ENCODE measurements at regions not wholly inside any gene's neighbourhood (a gene's known extent, or its start where the extent isn't known, plus 50 kb on each side); places are given as distances from the start of the nearest gene placed in this dataset.

- Histone ChIP-seq H3K27ac (no peak overlapping the region), H3K4me1 (no peaks in the 10 kb centered on the region), H3K4me3 (no peak overlapping the region), H3K27me3 (peaks cover 0 to 7% (median 0%) of the 10 kb centered on the region in 4 donors), H3K9me3 (no peaks in the 10 kb centered on the region), H3K36me3 (no peaks in the 10 kb centered on the region)
- TF ChIP-seq POLR2A (IDR thresholded peaks at IDR 0.05) (no peak), CTCF (IDR thresholded peaks at IDR 0.05) (no peak)
- no peak for DNase-seq
- WGBS, 2 donors, result 81 to 90% methylated on average over 11 to 20 of the region's 30 CpGs
- intact Hi-C loops (cut with DNase I), result no loop called here
Observed at GRCh38 chr2:3102081-3102921, 275.3 kb downstream of the EIPR1 start.

- 71 to 90% methylated on average over 20 to 23 of the region's 34 CpGs for WGBS, 2 donors
Observed at GRCh38 chr2:3101016-3101942, 276.3 kb downstream of the EIPR1 start.

GRCh38 chr2:3100386-3100785 lies 277.2 kb downstream of the EIPR1 start:
- peaks cover 0 to 8% (median 0%) of the 10 kb centered on the region in 4 donors for H3K27me3 ChIP-seq
- H3K36me3 ChIP-seq, result no peaks in the 10 kb centered on the region
- no peaks in the 10 kb centered on the region for H3K9me3 ChIP-seq
- TF ChIP-seq CTCF (IDR thresholded peaks at IDR 0.05) (no peak), POLR2A (IDR thresholded peaks at IDR 0.05) (no peak)
- WGBS, 2 donors, result 42 to 58% methylated on average over 4 to 6 of the region's 8 CpGs
- H3K4me3 ChIP-seq, result no peak overlapping the region
- intact Hi-C loops (cut with DNase I), result no loop called here
- H3K4me1 ChIP-seq, result no peaks in the 10 kb centered on the region
- H3K27ac ChIP-seq, result no peak overlapping the region
- no peak for DNase-seq

More at GRCh38 chr2:3101016-3101942, 276.3 kb downstream of the EIPR1 start:
- Histone ChIP-seq H3K4me3 (no peak overlapping the region), H3K36me3 (no peaks in the 10 kb centered on the region), H3K4me1 (no peaks in the 10 kb centered on the region), H3K27ac (no peak overlapping the region), H3K9me3 (no peaks in the 10 kb centered on the region), H3K27me3 (peaks cover 0 to 8% (median 0%) of the 10 kb centered on the region in 4 donors)
- no peak for TF ChIP-seq CTCF (IDR thresholded peaks at IDR 0.05)
- TF ChIP-seq POLR2A (IDR thresholded peaks at IDR 0.05), result no peak
- no peak for DNase-seq
- intact Hi-C loops (cut with DNase I), result no loop called here

GRCh38 chr2:3099860-3100234 lies 277.8 kb downstream of the EIPR1 start:
- H3K27me3 ChIP-seq, result peaks cover 0 to 8% (median 0%) of the 10 kb centered on the region in 4 donors
- DNase-seq, result no peak
- no peak overlapping the region for H3K4me3 ChIP-seq
- no peaks in the 10 kb centered on the region for H3K4me1 ChIP-seq
- no peaks in the 10 kb centered on the region for H3K36me3 ChIP-seq
- H3K27ac ChIP-seq, result no peak overlapping the region
- no peak for TF ChIP-seq CTCF (IDR thresholded peaks at IDR 0.05)
- no peak for TF ChIP-seq POLR2A (IDR thresholded peaks at IDR 0.05)
- H3K9me3 ChIP-seq, result no peaks in the 10 kb centered on the region
- 87 to 90% methylated on average over 12 of the region's 12 CpGs for WGBS, 2 donors
- intact Hi-C loops (cut with DNase I), result no loop called here
